ENCODE measurements at regions not wholly inside any gene's neighbourhood (a gene's known extent, or its start where the extent isn't known, plus 50 kb on each side); places are given as distances from the start of the nearest gene placed in this dataset.
A peak's percentile ranks its signal among the peaks of the same experiment; 100 is the strongest.

DNA sequence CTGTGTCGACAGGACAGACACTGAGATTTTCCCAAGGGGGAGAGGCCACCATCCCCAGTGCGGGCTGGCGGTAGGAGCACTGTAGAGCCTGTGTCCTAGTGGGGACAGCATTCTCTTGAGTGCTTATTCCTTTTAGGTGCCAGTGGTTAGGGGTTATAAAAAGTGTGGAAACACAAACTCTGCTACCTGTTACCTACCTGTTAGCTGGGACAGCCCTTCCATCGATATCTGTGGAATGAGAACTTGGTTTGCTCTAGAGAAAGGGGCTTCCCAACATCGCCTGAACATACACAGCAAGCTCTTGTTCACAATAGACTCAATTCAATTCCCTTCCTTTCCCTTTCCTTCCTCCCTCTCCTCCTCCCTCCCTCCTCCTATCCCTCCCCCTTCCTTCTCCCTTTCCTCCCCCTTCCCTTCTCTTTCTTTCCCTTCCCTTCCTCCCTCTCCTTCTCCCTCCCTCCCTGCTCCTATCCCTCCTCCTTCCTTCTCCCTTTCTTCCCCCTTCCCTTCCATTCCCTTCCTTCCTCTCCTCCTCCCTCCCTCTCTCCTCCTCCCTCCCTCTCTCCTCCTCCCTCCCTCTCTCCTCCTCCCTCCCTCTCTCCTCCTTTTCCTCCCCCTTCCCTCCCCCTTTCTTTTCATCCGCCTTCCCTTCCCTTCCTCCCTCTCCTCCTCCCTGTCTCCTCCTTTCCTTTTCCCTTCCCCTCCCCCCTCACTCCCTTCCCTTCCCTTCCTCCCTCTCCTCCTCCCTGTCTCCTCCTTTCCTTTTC is 188.5 kb downstream of the URI1 start:
- no peak for DNase-seq

DNA sequence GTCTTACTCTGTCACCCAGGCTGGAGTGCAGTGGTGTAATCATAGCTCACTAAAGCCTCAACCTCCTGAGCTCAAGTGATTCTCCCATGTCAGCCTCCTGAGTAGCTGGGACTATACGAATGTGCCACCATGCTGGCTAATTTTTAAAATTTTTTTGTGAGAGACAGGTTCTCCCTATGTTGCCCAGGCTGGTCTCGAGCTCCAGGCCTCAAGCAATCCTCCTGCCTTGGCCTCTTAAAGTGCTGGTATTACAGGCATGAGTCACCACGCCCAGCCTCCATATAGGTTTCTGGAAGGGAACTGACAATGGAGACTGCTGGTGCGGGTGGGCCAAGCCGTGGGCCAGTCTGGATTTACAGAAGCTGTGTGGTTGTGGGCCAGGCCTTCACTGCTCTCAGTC is 189.2 kb downstream of the URI1 start:
- no peak for DNase-seq

- DNase-seq = no peak
Observed at GRCh38 chr19:30131722-30132291, 189.8 kb downstream of the URI1 start.

DNA sequence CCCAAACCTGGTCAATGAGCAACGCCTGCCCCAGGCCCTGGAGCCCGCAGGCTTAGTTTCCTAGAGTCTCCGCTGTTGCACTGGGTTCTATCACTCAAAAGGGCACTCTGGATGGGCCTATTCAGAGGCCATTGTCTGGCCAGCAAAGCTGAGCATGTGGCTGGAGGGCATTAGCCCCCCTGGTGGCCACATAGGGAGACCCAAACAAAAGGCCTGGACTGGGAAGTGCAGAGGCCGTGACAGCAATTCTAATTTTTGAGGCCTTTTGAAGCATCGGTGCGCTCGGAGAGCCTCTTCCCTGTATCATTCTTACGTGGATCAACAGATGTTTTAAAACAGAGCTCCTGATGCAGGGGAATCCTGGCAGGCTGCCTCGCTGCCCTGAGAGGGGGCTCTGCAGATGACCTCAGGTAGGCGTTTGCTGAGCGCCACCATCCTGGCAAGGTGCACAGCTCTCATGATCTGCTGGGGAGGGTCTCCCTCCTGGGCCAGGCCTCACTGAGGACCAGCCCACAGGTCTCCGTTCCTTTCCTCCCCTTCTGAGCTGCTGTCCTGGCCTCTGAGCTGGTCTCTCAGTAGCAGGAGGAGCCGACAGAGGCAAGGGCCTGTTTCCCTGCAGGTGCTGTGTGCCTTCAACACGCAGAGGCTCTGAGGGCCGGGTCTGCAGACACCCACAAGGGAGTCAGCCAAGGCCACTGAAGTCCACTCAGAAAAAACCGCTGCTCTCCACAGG is 190.5 kb downstream of the URI1 start:
- no peak for DNase-seq

DNA sequence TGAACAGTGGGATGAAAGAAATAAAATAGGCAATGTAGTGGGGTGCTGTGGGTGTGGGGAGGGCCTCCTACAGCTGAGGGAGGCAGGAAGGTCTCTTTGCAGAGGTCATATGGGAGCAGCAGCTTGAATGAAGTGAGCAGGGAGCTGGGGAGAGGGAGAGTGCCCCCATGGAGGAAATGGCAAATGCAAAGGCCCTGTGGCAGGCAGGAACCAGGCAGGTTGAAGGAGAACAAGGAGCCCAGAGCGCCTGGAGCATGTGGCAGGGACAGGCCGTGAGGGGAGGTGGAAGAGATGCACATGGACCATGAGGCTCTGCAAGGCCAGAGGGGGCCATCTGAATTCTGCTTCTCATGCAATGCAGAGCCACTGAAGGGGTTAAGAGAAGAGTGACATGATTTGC is 191.8 kb downstream of the URI1 start:
- no peak for DNase-seq

DNA sequence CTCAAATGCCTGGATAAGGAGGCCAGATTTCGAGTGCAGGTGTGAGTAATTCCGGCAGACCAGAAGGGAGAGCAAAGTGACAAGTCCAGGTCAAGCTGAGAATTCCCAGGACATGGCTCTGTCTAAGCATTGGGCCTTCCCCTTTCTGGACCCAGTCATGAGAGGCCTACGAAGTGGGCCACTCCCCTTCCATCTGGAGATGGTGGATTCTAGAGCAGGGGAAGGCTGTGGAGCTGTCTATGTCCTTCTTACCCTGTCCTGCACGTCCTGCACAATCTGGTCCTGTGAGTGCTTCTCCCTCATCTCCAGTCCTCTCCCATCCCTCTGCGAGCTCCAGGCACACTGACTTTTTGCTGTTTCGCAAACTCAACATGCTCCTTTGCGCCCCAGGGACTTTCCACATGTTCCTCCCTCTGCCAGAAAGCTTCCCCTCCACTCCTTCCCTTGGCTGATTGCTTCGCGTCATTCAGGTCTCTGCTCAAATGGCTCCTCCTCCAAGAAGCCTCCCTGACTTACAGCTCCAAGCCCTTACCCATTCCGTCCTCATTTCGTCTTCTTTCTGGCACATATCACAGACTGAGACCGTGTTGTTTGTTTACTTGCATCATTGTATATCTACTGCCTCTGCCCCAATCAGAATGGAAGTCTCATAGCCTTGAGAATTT is 193.2 kb downstream of the URI1 start:
- DNase-seq = peak in 1 of 3 donors; percentile 4

DNA sequence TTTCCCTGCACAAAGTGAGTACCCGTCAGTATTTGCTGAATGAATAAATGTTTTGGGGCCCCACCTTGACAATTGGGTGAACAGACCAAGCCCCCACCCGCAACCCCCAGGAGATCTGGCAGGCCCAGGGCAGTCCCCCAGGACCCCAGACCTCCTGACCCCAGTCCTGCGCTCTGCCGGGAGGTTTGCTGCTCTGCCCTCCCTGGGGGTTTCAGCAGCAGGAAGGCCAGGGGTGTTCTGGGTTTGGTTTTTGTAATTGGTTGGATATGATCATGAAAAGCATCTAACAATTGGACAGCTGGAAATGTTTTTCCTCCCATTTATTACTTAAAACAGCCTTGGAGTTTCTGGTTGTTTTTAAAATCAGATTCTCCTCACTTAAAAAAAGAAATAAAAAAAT is 193.8 kb downstream of the URI1 start:
- DNase-seq = no peak

- no peak for DNase-seq
Observed at GRCh38 chr19:30136611-30137195, 194.7 kb downstream of the URI1 start.

- DNase-seq = no peak
Observed at GRCh38 chr19:30137747-30138146, 195.7 kb downstream of the URI1 start.

GRCh38 chr19:30144242-30144758 is 202.3 kb downstream of the URI1 start:
- no peak for DNase-seq

DNA sequence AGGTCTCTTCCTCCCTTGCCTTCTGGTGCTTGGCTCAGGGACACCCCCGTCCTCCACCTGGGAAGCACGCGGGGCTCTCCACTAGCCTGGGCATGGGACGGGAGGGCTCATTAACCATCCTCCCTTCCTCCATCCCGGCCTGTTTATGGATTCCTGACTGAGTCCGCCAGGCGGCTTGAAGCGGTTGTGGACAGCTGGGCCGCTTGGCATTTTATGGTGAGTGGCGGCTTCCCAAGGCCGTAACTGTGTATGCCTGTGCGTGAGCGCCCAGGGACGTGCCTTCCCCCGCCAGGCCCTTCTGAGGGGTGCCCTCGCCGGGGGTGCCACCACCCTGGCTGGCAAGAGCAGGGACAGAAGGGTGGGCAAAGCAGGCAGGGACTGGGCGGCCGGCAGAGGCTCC is 202.8 kb downstream of the URI1 start:
- no peak for DNase-seq

- DNase-seq = no peak
Observed at GRCh38 chr19:30145467-30145866, 203.4 kb downstream of the URI1 start.

DNA sequence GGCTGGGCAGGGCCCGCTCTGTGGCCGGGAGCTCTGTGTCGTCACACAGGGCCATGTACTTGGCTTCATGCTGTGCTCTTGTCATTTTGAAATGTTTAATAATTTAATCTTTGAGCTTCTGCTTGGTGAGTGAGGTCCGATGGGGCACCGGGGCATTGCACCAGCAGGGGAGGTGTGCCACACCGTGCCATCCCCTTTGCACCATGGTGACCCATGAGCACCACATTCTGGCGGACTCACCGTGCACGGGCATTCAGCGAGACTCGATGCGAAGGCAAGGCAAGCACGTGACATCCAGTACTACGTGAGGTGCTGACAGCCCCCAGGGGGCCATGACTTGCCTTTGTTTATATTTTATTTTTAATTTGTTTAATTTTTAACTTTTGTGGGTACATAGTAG is 204.3 kb downstream of the URI1 start:
- DNase-seq = no peak

DNA sequence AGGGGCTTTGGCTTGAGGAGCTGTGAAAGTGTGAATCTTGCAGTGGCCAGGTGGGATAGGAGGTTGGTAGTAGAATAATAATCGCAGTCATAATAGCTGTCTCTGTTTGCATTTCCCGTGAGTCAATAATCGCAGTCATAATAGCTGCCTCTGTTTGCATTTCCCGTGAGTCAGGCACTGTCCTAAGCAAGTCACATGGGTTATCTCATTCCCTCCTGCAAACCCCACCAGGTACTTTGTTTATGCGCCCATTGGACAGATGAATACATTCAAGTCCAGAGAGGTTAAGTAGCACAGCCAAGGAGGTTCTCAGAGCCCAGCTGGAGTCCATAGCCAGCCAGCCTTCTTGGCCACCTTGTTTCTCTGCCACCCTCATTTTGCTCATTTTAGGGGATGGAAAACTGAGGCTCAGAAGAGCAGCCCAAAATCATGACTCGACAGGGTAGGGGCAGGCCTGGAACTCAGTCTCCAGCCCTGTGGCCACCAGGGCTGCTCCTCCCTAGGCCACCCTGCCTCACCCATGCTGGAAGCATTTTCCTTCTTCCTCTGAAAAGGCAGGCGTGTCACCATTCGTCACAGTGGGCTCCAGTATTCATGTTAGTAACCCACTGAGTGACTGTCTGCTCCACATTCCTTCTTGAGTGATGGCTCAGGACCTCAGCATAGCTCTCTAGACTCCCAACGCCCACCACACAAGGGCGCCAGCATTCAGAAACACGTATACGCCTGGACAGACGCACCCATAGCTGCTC is 206.2 kb downstream of the URI1 start:
- DNase-seq = no peak

- DNase-seq = no peak
Observed at GRCh38 chr19:30148803-30149202, 206.8 kb downstream of the URI1 start.

DNA sequence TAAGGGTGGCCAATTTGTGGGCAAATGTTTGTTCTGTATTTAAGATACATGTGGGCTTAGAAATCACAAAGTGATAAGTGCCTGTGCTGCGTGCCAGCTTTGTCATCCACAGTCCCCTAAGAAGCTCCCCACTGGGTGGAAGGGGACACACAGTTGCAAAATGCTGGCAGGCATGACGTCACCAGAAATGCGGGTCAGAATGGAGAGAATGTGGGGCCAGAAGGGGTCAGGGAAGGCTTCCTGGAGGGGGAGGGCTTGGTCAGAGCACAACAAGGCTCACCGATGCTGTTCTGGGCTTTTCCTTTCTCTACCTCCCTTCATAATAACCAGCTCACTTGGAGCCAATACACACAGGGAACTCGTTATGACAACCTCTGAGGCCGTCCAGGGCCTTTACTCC is 207.3 kb downstream of the URI1 start:
- no peak for DNase-seq

DNA sequence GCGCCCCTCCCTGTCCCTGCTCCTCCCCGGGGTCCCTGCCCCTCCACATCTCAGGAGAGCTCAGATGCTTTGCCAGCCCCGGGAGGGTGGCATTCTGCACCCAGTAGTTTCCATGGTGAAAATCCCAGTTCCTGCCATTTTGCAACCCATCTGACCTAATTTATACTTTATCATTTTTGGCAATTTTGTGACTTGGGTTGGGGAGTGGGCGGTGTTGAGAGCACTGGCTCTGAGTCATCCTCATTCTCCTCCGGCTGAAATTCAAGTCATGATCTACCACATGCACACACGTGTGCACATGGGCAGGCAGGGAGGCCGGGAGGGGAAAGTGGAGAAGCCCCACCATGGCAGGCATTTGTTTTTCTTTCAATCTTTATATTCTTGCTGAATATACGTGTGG is 208.6 kb downstream of the URI1 start:
- peak in 2 of 3 donors; percentile 5 to 13 for DNase-seq

DNA sequence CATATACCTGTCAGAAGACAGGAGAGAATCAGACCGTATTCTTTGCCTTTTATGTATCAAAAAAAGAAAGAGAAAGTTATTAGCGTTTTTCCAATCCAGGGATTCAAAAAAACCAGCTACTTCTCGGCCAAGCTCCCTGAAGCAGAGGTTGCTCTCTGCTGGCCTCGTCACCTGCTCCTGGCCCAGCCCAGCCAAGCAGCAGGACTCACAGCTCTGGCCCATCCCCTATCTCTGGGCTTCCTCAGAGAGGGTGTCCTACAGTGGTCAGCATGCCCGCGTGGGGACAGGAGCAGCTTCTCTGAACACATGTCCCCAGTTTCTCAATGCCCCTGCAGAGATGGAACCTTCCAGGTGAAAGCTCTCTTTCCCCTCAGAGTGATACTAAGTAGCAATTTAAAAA is 209.0 kb downstream of the URI1 start:
- DNase-seq = no peak

- no peak for DNase-seq
Observed at GRCh38 chr19:30152510-30153291, 210.7 kb downstream of the URI1 start.

DNA sequence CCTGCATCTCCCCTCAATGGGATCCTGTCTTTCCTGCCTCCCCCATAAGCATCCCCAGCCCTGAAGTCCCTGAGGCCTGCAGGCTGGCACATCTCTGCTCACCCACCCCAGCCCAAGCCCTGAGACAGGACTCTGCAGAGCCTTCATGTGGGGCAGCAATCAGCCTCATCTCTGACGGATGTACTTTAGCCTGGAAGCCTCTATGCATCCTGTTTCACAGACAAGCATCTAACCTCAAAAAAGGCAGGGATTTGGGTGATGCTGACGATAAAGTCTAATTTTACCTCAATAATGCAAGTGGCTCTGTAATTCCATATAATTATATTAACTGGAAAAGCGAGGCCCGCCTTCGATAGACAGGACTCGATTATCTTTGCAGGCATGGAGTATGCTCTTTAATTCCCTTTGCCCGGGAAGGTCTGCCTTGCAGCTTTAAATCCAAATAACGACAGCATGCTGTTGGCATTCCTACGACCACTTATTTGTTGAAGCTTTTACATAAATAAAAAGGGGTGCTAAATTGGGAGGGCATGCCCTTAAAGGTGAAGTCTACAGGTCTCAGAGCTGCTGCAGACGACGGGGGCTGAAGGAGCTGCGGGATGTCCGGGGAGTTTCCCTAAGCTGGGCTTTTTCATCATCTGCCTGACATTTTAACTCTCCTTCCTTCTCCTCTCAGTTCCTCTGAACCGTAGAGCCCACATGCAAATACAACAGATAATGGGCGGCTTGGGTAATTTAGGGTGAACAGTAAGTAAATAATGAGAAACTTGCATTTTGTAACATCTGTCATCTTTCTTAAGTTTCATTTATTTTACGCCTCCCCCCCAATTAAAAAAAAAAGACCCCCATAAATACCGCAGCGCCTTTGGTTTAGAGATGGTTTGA is 211.5 kb downstream of the URI1 start:
- no peak for DNase-seq

Measured in suppressor macrophage treated with lipopolysaccharide for 1 hour (primary cell).